Uterus (tissue), 3 donors: ENCODE measurements at regions not wholly inside any gene's neighbourhood (a gene's known extent, or its start where the extent isn't known, plus 50 kb on each side); places are given as distances from the start of the nearest gene placed in this dataset.

ENCODE experiments used
- DNase-seq, 2 donors: peaks; one replicate each; pipeline ENCODE4 v3.0.0-alpha.2; 2019 to 2020
- H3K27ac ChIP-seq, 2 donors: fragments of 200-600 bp; sonication (generic); 1 replicate in 1 of 2; 2 replicates in 1 of 2; pipeline ENCODE4 v1.5.1; 2016 to 2018
- H3K27me3 ChIP-seq, 2 donors: fragments of 200-600 bp; sonication (generic); one replicate each; pipeline ENCODE4 v1.5.1; 2018 to 2019; ENCODE audit warnings: control low read depth in 1 of 2
- H3K36me3 ChIP-seq, 2 donors: fragments of 200-600 bp; sonication (generic); one replicate each; pipeline ENCODE4 v1.5.1; 2019; ENCODE audit warnings: control low read depth in 1 of 2
- H3K4me1 ChIP-seq, 2 donors: fragments of 200-600 bp; sonication (generic); one replicate each; pipeline ENCODE4 v1.5.1; 2018 to 2019; ENCODE audit warnings: control low read depth in 1 of 2
- H3K4me3 ChIP-seq, 2 donors: fragments of 200-600 bp; sonication (generic); 1 replicate in 1 of 2; 2 replicates in 1 of 2; pipeline ENCODE4 v1.5.1; 2018 to 2019; ENCODE audit warnings: mild to moderate bottlenecking in 1 of 2
- H3K9me3 ChIP-seq, 2 donors: fragments of 200-600 bp; sonication (generic); one replicate each; pipeline ENCODE4 v1.5.1; 2019; ENCODE audit warnings: control low read depth in 1 of 2
- POLR2A ChIP-seq, 2 donors: fragments of 450-650 bp; IDR thresholded peaks; one replicate each; pipeline ENCODE4 v1.6.1; 2016; ENCODE audit warnings: antibody characterized with exemption in 2 of 2, mild to moderate bottlenecking in 1 of 2, moderate library complexity in 1 of 2
- intact Hi-C: fragments of 100-400 bp; cut with DNase I; formaldehyde crosslinking; loops from one replicate; pipeline ENCODE4 v1.15.1; 2023; ENCODE audit warnings: low total_unique reads
- TF ChIP-seq, protein P1 (sequence below), 4 experiments: fragments of 200-600 bp in 2 of 4; fragments of 450-650 bp in 2 of 4; sonication (generic) in 2 of 4; IDR thresholded peaks; one replicate each; pipeline ENCODE4 v1.5.1; 2016 to 2019; ENCODE audit warnings: antibody characterized with exemption in 4 of 4, mild to moderate bottlenecking in 2 of 4, moderate library complexity in 1 of 4
- donor health status: DM: yes; HTN: yes; CAD: no.

GRCh38 chr18:40326985-40327384 is 1628.0 kb upstream of the PIK3C3 start:
- H3K9me3 ChIP-seq, result no peaks in the 10 kb centered on the region
- no peaks in the 10 kb centered on the region for H3K27me3 ChIP-seq
- DNase-seq, result no peak
- no peaks in the 10 kb centered on the region for H3K36me3 ChIP-seq
- no peaks in the 10 kb centered on the region for H3K4me1 ChIP-seq
- TF ChIP-seq, protein P1, sequence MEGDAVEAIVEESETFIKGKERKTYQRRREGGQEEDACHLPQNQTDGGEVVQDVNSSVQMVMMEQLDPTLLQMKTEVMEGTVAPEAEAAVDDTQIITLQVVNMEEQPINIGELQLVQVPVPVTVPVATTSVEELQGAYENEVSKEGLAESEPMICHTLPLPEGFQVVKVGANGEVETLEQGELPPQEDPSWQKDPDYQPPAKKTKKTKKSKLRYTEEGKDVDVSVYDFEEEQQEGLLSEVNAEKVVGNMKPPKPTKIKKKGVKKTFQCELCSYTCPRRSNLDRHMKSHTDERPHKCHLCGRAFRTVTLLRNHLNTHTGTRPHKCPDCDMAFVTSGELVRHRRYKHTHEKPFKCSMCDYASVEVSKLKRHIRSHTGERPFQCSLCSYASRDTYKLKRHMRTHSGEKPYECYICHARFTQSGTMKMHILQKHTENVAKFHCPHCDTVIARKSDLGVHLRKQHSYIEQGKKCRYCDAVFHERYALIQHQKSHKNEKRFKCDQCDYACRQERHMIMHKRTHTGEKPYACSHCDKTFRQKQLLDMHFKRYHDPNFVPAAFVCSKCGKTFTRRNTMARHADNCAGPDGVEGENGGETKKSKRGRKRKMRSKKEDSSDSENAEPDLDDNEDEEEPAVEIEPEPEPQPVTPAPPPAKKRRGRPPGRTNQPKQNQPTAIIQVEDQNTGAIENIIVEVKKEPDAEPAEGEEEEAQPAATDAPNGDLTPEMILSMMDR (IDR thresholded peaks at IDR 0.05), result no peak
- TF ChIP-seq POLR2A (IDR thresholded peaks at IDR 0.05), result no peak
- H3K27ac ChIP-seq, result no peak overlapping the region
- H3K4me3 ChIP-seq, result no peak overlapping the region
- intact Hi-C loops, result no loop called here

DNA sequence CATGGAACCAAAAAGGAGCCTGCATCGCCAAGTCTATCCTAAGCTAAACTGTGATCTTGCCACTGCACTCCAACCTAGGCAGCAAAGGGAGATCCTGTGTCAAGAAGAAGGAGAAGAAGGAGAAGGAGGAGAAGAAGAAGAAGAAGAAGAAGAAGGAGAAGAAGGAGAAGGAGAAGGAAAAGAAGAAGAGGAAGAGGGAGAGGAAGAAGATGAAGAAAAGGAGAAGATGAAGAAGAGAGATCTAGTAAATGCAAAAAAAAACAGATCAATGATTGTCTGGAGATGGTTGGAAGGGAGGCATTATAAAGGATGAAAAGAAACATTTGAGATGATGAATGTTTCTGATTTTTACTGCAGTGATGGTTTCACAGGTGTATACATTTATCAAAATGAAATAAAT is 1629.0 kb upstream of the PIK3C3 start:
- H3K4me1 ChIP-seq, result no peaks in the 10 kb centered on the region
- no peak for DNase-seq
- no peak overlapping the region for H3K4me3 ChIP-seq
- TF ChIP-seq POLR2A (IDR thresholded peaks at IDR 0.05), result no peak
- TF ChIP-seq, protein P1 (IDR thresholded peaks at IDR 0.05), result no peak
- H3K27ac ChIP-seq, result no peak overlapping the region
- H3K9me3 ChIP-seq, result no peaks in the 10 kb centered on the region
- intact Hi-C loops, result no loop called here
- no peaks in the 10 kb centered on the region for H3K27me3 ChIP-seq
- no peaks in the 10 kb centered on the region for H3K36me3 ChIP-seq

DNA sequence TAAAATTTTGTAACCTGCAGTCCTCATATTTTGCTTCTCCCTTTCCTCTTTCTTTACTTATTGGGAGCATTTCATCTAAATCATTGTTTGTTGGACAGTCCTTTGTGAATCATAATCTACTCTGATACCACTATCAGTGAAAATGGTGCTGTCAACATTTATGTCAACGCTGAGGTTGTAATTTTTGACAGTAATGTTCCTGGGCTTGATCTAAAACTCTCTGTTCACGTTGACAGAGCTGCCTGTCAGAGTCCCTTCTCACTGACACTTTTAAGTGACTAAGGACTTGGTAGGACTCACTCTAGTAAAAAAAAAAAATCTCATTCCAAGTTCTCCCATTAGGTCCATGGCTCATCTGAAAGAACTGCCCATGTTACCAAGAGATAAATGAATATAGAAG is 1640.8 kb upstream of the PIK3C3 start:
- TF ChIP-seq, protein P1 (IDR thresholded peaks at IDR 0.05), result no peak
- TF ChIP-seq POLR2A (IDR thresholded peaks at IDR 0.05), result no peak
- no peaks in the 10 kb centered on the region for H3K27me3 ChIP-seq
- H3K9me3 ChIP-seq, result no peaks in the 10 kb centered on the region
- no peak overlapping the region for H3K4me3 ChIP-seq
- H3K4me1 ChIP-seq, result no peaks in the 10 kb centered on the region
- no peak for DNase-seq
- intact Hi-C loops, result no loop called here
- H3K36me3 ChIP-seq, result no peaks in the 10 kb centered on the region
- H3K27ac ChIP-seq, result no peak overlapping the region

DNA sequence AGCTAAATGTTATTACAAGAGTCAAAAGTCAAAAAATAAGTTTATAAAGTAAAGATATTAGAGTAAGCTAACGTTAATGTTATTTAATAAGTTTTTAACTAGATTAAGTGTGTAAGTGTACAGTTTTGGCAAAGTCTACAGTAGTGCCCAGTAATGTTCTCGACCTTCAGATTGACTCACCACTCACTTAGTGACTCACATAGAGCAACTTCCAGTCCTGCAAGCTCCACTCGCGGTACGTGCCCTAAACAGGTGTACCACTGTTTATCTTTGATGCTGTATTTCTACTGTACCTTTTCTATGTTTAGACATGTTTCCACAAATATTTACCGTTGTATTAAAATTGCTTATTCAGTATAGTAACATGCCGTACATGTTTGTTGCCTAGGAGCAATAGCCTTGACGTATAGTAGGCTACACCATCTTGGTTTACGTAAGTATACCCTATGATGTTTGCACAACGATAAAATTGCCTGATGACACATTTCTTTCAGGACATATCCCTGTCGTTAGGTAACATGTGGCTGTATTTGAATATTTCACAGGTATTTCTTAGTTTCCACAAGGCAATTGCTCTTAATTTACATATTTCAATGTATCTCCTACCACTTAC is 1641.9 kb upstream of the PIK3C3 start:
- intact Hi-C loops, result no loop called here
- H3K4me1 ChIP-seq, result no peaks in the 10 kb centered on the region
- no peak for TF ChIP-seq POLR2A (IDR thresholded peaks at IDR 0.05)
- TF ChIP-seq, protein P1 (IDR thresholded peaks at IDR 0.05), result no peak
- no peaks in the 10 kb centered on the region for H3K27me3 ChIP-seq
- H3K4me3 ChIP-seq, result no peak overlapping the region
- no peak for DNase-seq
- no peaks in the 10 kb centered on the region for H3K9me3 ChIP-seq
- no peak overlapping the region for H3K27ac ChIP-seq
- no peaks in the 10 kb centered on the region for H3K36me3 ChIP-seq

DNA sequence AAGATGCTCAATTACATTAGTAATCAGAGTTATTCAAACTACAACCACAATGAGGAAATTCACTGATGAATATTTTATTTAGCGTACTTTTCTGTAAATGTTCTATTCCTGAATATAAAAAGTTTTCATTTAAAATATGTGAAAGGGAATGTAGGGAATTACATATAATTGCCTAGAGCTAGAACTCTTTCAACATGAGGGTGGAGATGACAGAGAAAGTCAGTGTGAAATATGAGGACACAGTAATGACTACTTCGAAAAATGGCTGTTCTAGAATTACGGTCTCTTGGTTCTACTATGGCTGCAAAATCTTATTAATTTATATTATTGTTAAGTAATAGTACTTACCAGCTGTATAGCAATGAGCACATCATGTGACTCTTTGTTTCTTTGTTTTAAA is 1647.4 kb upstream of the PIK3C3 start:
- no peak for TF ChIP-seq POLR2A (IDR thresholded peaks at IDR 0.05)
- TF ChIP-seq, protein P1 (IDR thresholded peaks at IDR 0.05), result no peak
- H3K27me3 ChIP-seq, result no peaks in the 10 kb centered on the region
- no peaks in the 10 kb centered on the region for H3K36me3 ChIP-seq

More for the DNA sequence above, 1647.4 kb upstream of the PIK3C3 start:
- H3K4me3 ChIP-seq, result no peak overlapping the region
- no peak for DNase-seq
- intact Hi-C loops, result no loop called here
- no peak overlapping the region for H3K27ac ChIP-seq
- H3K9me3 ChIP-seq, result no peaks in the 10 kb centered on the region
- no peaks in the 10 kb centered on the region for H3K4me1 ChIP-seq
